NCI-H2081 (cell line): ENCODE measurements at regions not wholly inside any gene's neighbourhood (a gene's known extent, or its start where the extent isn't known, plus 50 kb on each side); places are given as distances from the start of the nearest gene placed in this dataset.
"Not testable (repeated sequence)": the region's sequence is repeated elsewhere in the genome, so short reads cannot be mapped to it uniquely, and the experiment has no call there.

ENCODE experiments used
- DNase-seq, 2 experiments: peaks; one replicate each; lab custom pipeline; 2025; lab: John Stamatoyannopoulos, UW

- DNase-seq, result not testable (repeated sequence)
Measured at GRCh38 chr5:106979178-106979577, 691.6 kb downstream of the EFNA5 start.

- DNase-seq, result not testable (repeated sequence)
Measured at GRCh38 chr5:106978582-106979165, 692.1 kb downstream of the EFNA5 start.

GRCh38 chr5:106976363-106976762, 694.4 kb downstream of the EFNA5 start:
- DNase-seq, result no peak

- DNase-seq, result no peak
Measured at GRCh38 chr5:106974272-106974671, 696.5 kb downstream of the EFNA5 start.

GRCh38 chr5:106966686-106967315, 703.9 kb downstream of the EFNA5 start:
- DNase-seq, result no peak

GRCh38 chr5:106964132-106964531, 706.6 kb downstream of the EFNA5 start:
- DNase-seq, result no peak

GRCh38 chr5:106963630-106964029, 707.1 kb downstream of the EFNA5 start:
- no peak for DNase-seq

- DNase-seq, result no peak
Measured at GRCh38 chr5:106962464-106963230, 708.1 kb downstream of the EFNA5 start.

- DNase-seq, result peak; percentile 10 to 38
Measured at GRCh38 chr5:106959387-106959786, 711.4 kb downstream of the EFNA5 start.

- DNase-seq, result no peak
Measured at GRCh38 chr5:106957336-106957735, 713.4 kb downstream of the EFNA5 start.

- peak in 1 of 2 experiments; percentile 5 for DNase-seq
Measured at GRCh38 chr5:106956886-106957285, 713.9 kb downstream of the EFNA5 start.

- no peak for DNase-seq
Measured at GRCh38 chr5:106956187-106956586, 714.5 kb downstream of the EFNA5 start.

GRCh38 chr5:106940986-106941385, 729.8 kb downstream of the EFNA5 start:
- no peak for DNase-seq

- DNase-seq, result no peak
Measured at GRCh38 chr5:106940301-106940846, 730.4 kb downstream of the EFNA5 start.

- DNase-seq, result no peak
Measured at GRCh38 chr5:106923409-106923808, 747.3 kb downstream of the EFNA5 start.

- no peak for DNase-seq
Measured at GRCh38 chr5:106921567-106921966, 749.2 kb downstream of the EFNA5 start.

GRCh38 chr5:106910486-106910885, 760.3 kb downstream of the EFNA5 start:
- DNase-seq, result no peak

- no peak for DNase-seq
Measured at GRCh38 chr5:106909716-106910115, 761.0 kb downstream of the EFNA5 start.

GRCh38 chr5:106907979-106908378, 762.8 kb downstream of the EFNA5 start:
- no peak for DNase-seq

- DNase-seq, result no peak
Measured at GRCh38 chr5:106906199-106906598, 764.5 kb downstream of the EFNA5 start.

- no peak for DNase-seq
Measured at GRCh38 chr5:106894964-106895363, 775.8 kb downstream of the EFNA5 start.

GRCh38 chr5:106882035-106882434, 788.7 kb downstream of the EFNA5 start:
- DNase-seq, result no peak

GRCh38 chr5:106880656-106881055, 790.1 kb downstream of the EFNA5 start:
- no peak for DNase-seq
